GM12878 (cell line): ENCODE measurements at regions not wholly inside any gene's neighbourhood (a gene's known extent, or its start where the extent isn't known, plus 50 kb on each side); places are given as distances from the start of the nearest gene placed in this dataset.

ENCODE experiments used
- ATAC-seq: fragments of 200-7000 bp; cut with Tn5 transposase; 3 replicates; pipeline ENCODE4 v1.9.1; 2020; ENCODE audit warnings: mild to moderate bottlenecking, moderate library complexity
- BruUV-seq: library from RNA; stranded (reverse); fragments of 400-500 nt; replicated peaks from 2 replicates; lab custom pipeline; 2021; lab: Mats Ljungman, UMichigan
- CTCF ChIA-PET: fragments of 300-600 bp; sonication (Branson Sonifier 250); formaldehyde crosslinking; extraction: SDS; loops from one replicate; lab custom pipeline; 2021; ENCODE audit warnings: inconsistent platforms; lab: Yijun Ruan, JAX
- POLR2A ChIA-PET: fragments of 350-600 bp; formaldehyde crosslinking; extraction: SDS; loops from one replicate; lab custom pipeline; 2021; ENCODE audit warnings: inconsistent platforms; lab: Charles Lee
- RAD21 ChIA-PET: fragments of 300-600 bp; sonication (Branson Sonifier 250); formaldehyde crosslinking; loops from one replicate; lab custom pipeline; 2023; ENCODE audit warnings: antibody characterized with exemption; ENCODE audit not compliant: unreplicated experiment; lab: Charles Lee
- SMC1A ChIA-PET: fragments of 300-600 bp; sonication (Branson Sonifier 250); formaldehyde crosslinking; loops from one replicate; lab custom pipeline; 2023; ENCODE audit not compliant: unreplicated experiment, uncharacterized antibody; lab: Charles Lee
- DNase-seq: peaks from one replicate; pipeline ENCODE4 v3.0.0-alpha.2; 2011; ENCODE audit warnings: low read depth, low spot score
- FAIRE-seq: peaks from 3 replicates; lab custom pipeline; 2011; peaks lifted over from hg19 to GRCh38; lab: Jason Lieb, UNC
- H2AFZ ChIP-seq: 2 replicates; pipeline ENCODE4 v1.6.0; 2011; ENCODE audit warnings: low read depth, low read length, control low read depth; ENCODE audit not compliant: control insufficient read depth
- H3K27ac ChIP-seq: 2 replicates; pipeline ENCODE4 v1.5.1; 2011; ENCODE audit warnings: control low read depth; ENCODE audit not compliant: control insufficient read depth, insufficient read depth
- H3K27me3 ChIP-seq, 2 experiments: replicated peaks in 1 of 2; 2 replicates each; pipeline versions ENCODE4 v1.6.0 to v1.6.1; 2011; ENCODE audit warnings: low read length in 1 of 2; ENCODE audit not compliant: control insufficient read depth in 2 of 2, insufficient read depth in 2 of 2
- H3K36me3 ChIP-seq, 2 experiments: 2 replicates each; pipeline ENCODE4 v1.5.1; 2011; ENCODE audit warnings: low read length in 1 of 2; ENCODE audit not compliant: control insufficient read depth in 2 of 2, insufficient read depth in 2 of 2
- H3K4me1 ChIP-seq: 2 replicates; pipeline ENCODE4 v1.6.1; 2011; ENCODE audit warnings: mild to moderate bottlenecking, low read length, moderate library complexity, mixed read lengths; ENCODE audit not compliant: control insufficient read depth, insufficient read depth
- H3K4me2 ChIP-seq: 2 replicates; pipeline ENCODE4 v1.6.0; 2011; ENCODE audit warnings: control low read depth; ENCODE audit not compliant: control insufficient read depth, insufficient read depth
- H3K4me3 ChIP-seq: fragments of 200-600 bp; sonication (generic); 2 replicates; pipeline ENCODE4 v1.5.1; 2016
- H3K79me2 ChIP-seq: 2 replicates; pipeline ENCODE4 v1.6.0; 2011; ENCODE audit warnings: low read length; ENCODE audit not compliant: control insufficient read depth, insufficient read depth
- H3K9ac ChIP-seq: 2 replicates; pipeline ENCODE4 v1.8.0; 2011; ENCODE audit warnings: low read length, control low read depth, mixed read lengths; ENCODE audit not compliant: control insufficient read depth, insufficient read depth
- H3K9me3 ChIP-seq: replicated peaks from 3 replicates; pipeline ENCODE4 v1.5.1; 2011; ENCODE audit warnings: mild to moderate bottlenecking, low read length; ENCODE audit not compliant: control insufficient read depth, insufficient read depth
- H4K20me1 ChIP-seq: 2 replicates; pipeline ENCODE4 v1.6.0; 2011; ENCODE audit not compliant: control insufficient read depth, insufficient read depth
- BCL3 ChIP-seq: IDR thresholded peaks from 2 replicates; pipeline ENCODE4 v1.6.1; 2011; ENCODE audit warnings: borderline replicate concordance, low read depth, mild to moderate bottlenecking, moderate library complexity, low read length; ENCODE audit not compliant: insufficient read depth, poor library complexity, severe bottlenecking
- BHLHE40 ChIP-seq, 2 experiments: fragments of 450-650 bp in 1 of 2; IDR thresholded peaks; 2 replicates each; pipeline ENCODE4 v1.6.1; 2011 to 2017; ENCODE audit warnings: low read depth in 2 of 2, borderline replicate concordance in 1 of 2, improper control_type of control experiment in 1 of 2, low read length in 1 of 2, mild to moderate bottlenecking in 1 of 2
- BMI1 ChIP-seq: fragments of 450-650 bp; IDR thresholded peaks from 2 replicates; pipeline ENCODE4 v1.6.1; 2016; ENCODE audit warnings: mild to moderate bottlenecking, moderate library complexity, borderline replicate concordance
- CUX1 ChIP-seq: IDR thresholded peaks from 2 replicates; pipeline ENCODE4 v1.6.1; 2012; ENCODE audit warnings: improper control_type of control experiment, low read depth, low read length; ENCODE audit not compliant: insufficient replicate concordance
- EGR1 ChIP-seq, 2 experiments: IDR thresholded peaks; 1 replicate in 1 of 2; 2 replicates in 1 of 2; pipeline ENCODE4 v1.6.1; 2011 to 2012; ENCODE audit warnings: low read depth in 2 of 2, low read length in 2 of 2, borderline replicate concordance in 1 of 2, mild to moderate bottlenecking in 1 of 2, moderate library complexity in 1 of 2
- ESRRA ChIP-seq: IDR thresholded peaks from 2 replicates; pipeline ENCODE4 v1.6.1; 2012; ENCODE audit warnings: mild to moderate bottlenecking, low read length, improper control_type of control experiment
- HDGF ChIP-seq: fragments of 450-650 bp; IDR thresholded peaks from 2 replicates; pipeline ENCODE4 v1.6.1; 2016; ENCODE audit warnings: antibody characterized with exemption
- IKZF2 ChIP-seq, 2 experiments: fragments of 450-650 bp; IDR thresholded peaks; 2 replicates each; pipeline ENCODE4 v1.6.1; 2017; ENCODE audit warnings: mild to moderate bottlenecking in 2 of 2, moderate library complexity in 2 of 2
- MEF2A ChIP-seq: IDR thresholded peaks from 2 replicates; pipeline ENCODE4 v1.6.1; 2011; ENCODE audit warnings: low read depth, mild to moderate bottlenecking, low read length, moderate library complexity; ENCODE audit not compliant: insufficient read depth
- MEF2B ChIP-seq: fragments of 450-650 bp; IDR thresholded peaks from 2 replicates; pipeline ENCODE4 v1.6.1; 2018; ENCODE audit warnings: mild to moderate bottlenecking, moderate library complexity; ENCODE audit not compliant: partially characterized antibody, poor library complexity, severe bottlenecking
- NR2C2 ChIP-seq: IDR thresholded peaks from 2 replicates; pipeline ENCODE4 v1.6.1; 2011; ENCODE audit warnings: borderline replicate concordance, low read depth; ENCODE audit not compliant: control insufficient read depth, insufficient read length
- RFX5 ChIP-seq: IDR thresholded peaks from 2 replicates; pipeline ENCODE4 v1.6.1; 2011; ENCODE audit warnings: low read depth, low read length, improper control_type of control experiment
- SREBF1 ChIP-seq: IDR thresholded peaks from 2 replicates; pipeline ENCODE4 v1.6.1; 2012; ENCODE audit warnings: mild to moderate bottlenecking, low read length
- YBX1 ChIP-seq: fragments of 450-650 bp; IDR thresholded peaks from 2 replicates; pipeline ENCODE4 v1.6.1; 2016; ENCODE audit warnings: antibody characterized with exemption
- ZNF622 ChIP-seq: fragments of 450-650 bp; IDR thresholded peaks from 2 replicates; pipeline ENCODE4 v1.6.1; 2017; ENCODE audit warnings: mild to moderate bottlenecking, inconsistent platforms
- WGBS: methylation state at CpG from one replicate; pipeline ENCODE4 v1.1.6; 2016; ENCODE audit warnings: low lambda C conversion rate; ENCODE audit not compliant: insufficient replicate concordance, insufficient coverage; ENCODE audit errors: missing lambda C conversion rate; 5-methylcytosine and 5-hydroxymethylcytosine counted together
- in situ Hi-C: fragments of 300-500 bp; cut with MboI; formaldehyde crosslinking; loops from 9 replicates; pipeline ENCODE4 v1.14.3; 2018; ENCODE audit warnings: mixed read lengths
- intact Hi-C: fragments of 100-400 bp; cut with micrococcal nuclease; formaldehyde crosslinking; loops from one replicate; pipeline ENCODE4 v1.14.2; 2022; ENCODE audit not compliant: unreplicated experiment

GRCh38 chr16:66065925-66066324 lies 300.6 kb upstream of the CDH5 start:
- BruUV-seq = no TSS peak
- SMC1A ChIA-PET = no interaction called here
- H3K79me2 ChIP-seq = no peaks in the 10 kb centered on the region
- no peaks in the 10 kb centered on the region for H3K4me1 ChIP-seq
- in situ Hi-C loops = no loop called here
- no peak overlapping the region for H3K9ac ChIP-seq
- ATAC-seq (no peak), FAIRE-seq (no peak), DNase-seq (no peak)
- no peaks in the 10 kb centered on the region for H3K9me3 ChIP-seq
- RAD21 ChIA-PET = no interaction called here
- WGBS = 62% methylated on average over 4 of the region's 4 CpGs
- intact Hi-C loops = no loop called here
- no peaks in the 10 kb centered on the region for H3K36me3 ChIP-seq
- no peaks in the 10 kb centered on the region for H4K20me1 ChIP-seq
- no peak overlapping the region for H2AFZ ChIP-seq
- POLR2A ChIA-PET = no interaction called here
- TF ChIP-seq ESRRA (no peak), ZNF622 (no peak), CUX1 (no peak), SREBF1 (no peak), EGR1 (IDR thresholded peaks at IDR 0.05; ENCODE audit: borderline replicate concordance in 1 of 2, low read depth in 2 of 2, low read length in 2 of 2) (no peak), YBX1 (no peak), IKZF2 (IDR thresholded peaks at IDR 0.05) (no peak), MEF2B (no peak), HDGF (no peak), MEF2A (no peak), RFX5 (no peak), BCL3 (no peak), BMI1 (no peak), BHLHE40 (IDR thresholded peaks at IDR 0.05; ENCODE audit: borderline replicate concordance in 1 of 2, low read depth in 2 of 2, low read length in 1 of 2) (no peak), NR2C2 (no peak)
- H3K4me3 ChIP-seq = no peak overlapping the region
- H3K4me2 ChIP-seq = no peak overlapping the region
- CTCF ChIA-PET = no interaction called here
- no peak overlapping the region for H3K27ac ChIP-seq
- H3K27me3 ChIP-seq = no peaks in the 10 kb centered on the region; a peak in 2 of 4 replicates
